A673 (cell line): ENCODE measurements at regions not wholly inside any gene's neighbourhood (a gene's known extent, or its start where the extent isn't known, plus 50 kb on each side); places are given as distances from the start of the nearest gene placed in this dataset.

Source experiments
- BruUV-seq: library from RNA; stranded (reverse); fragments of 400-500 nt; replicated peaks from 2 replicates; lab custom pipeline; 2021; lab: Mats Ljungman, UMichigan
- CTCF ChIA-PET: fragments of 300-600 bp; sonication (Branson Sonifier 250); formaldehyde crosslinking; loops from one replicate; lab custom pipeline; 2022; ENCODE audit warnings: antibody characterized with exemption; lab: Charles Lee
- POLR2A ChIA-PET: fragments of 300-600 bp; sonication (Branson Sonifier 250); formaldehyde crosslinking; loops from one replicate; lab custom pipeline; 2022; ENCODE audit warnings: antibody characterized with exemption; ENCODE audit not compliant: low non-redundant PET; lab: Charles Lee
- DNase-seq: peaks from one replicate; pipeline ENCODE4 v3.0.0-alpha.2; 2015; ENCODE audit warnings: low spot score
- H3K27ac ChIP-seq: fragments of 200-600 bp; sonication (generic); 2 replicates; pipeline ENCODE4 v1.5.1; 2016; ENCODE audit warnings: mixed run types, low read depth, mild to moderate bottlenecking, mixed read lengths, antibody characterized with exemption, low read length; ENCODE audit not compliant: poor library complexity, severe bottlenecking
- H3K27me3 ChIP-seq: fragments of 200-600 bp; sonication (generic); replicated peaks from 2 replicates; pipeline ENCODE4 v1.6.1; 2017; ENCODE audit warnings: mixed run types, low read depth, mild to moderate bottlenecking, mixed read lengths, antibody characterized with exemption, low read length; ENCODE audit not compliant: insufficient read depth, poor library complexity
- H3K36me3 ChIP-seq: fragments of 200-600 bp; sonication (generic); 2 replicates; pipeline ENCODE4 v1.6.1; 2016; ENCODE audit warnings: mixed run types, mild to moderate bottlenecking, mixed read lengths, antibody characterized with exemption, low read length; ENCODE audit not compliant: insufficient read depth, poor library complexity, severe bottlenecking
- H3K4me1 ChIP-seq: fragments of 200-600 bp; sonication (generic); 2 replicates; pipeline ENCODE4 v1.6.1; 2017; ENCODE audit warnings: mixed run types, mild to moderate bottlenecking, mixed read lengths, antibody characterized with exemption, low read length; ENCODE audit not compliant: insufficient read depth, poor library complexity, severe bottlenecking
- H3K4me3 ChIP-seq: fragments of 200-600 bp; sonication (generic); 2 replicates; pipeline ENCODE4 v1.5.1; 2016; ENCODE audit warnings: low read depth, mixed run types, mild to moderate bottlenecking, mixed read lengths, low read length; ENCODE audit not compliant: poor library complexity, severe bottlenecking
- H3K9me3 ChIP-seq: fragments of 200-600 bp; sonication (generic); 2 replicates; pipeline ENCODE4 v1.6.1; 2016; ENCODE audit warnings: mixed run types, low read depth, mild to moderate bottlenecking, mixed read lengths, antibody characterized with exemption, low read length; ENCODE audit not compliant: poor library complexity, severe bottlenecking
- EZH2 ChIP-seq: fragments of 200-600 bp; sonication (generic); IDR thresholded peaks from 2 replicates; pipeline ENCODE4 v1.6.1; 2017; ENCODE audit warnings: borderline replicate concordance, low read depth, mild to moderate bottlenecking, mixed read lengths, antibody characterized with exemption, low read length; ENCODE audit not compliant: poor library complexity, severe bottlenecking
- intact Hi-C: fragments of 100-400 bp; cut with micrococcal nuclease; formaldehyde crosslinking; loops from one replicate; pipeline ENCODE4 v1.10.0; 2022; ENCODE audit not compliant: unreplicated experiment
- TF ChIP-seq, protein P1 (sequence below): fragments of 300-800, 200-600 bp; sonication (generic); conservative IDR thresholded peaks from 2 replicates; pipeline ENCODE4 v1.5.1; 2017; ENCODE audit warnings: low read depth, mild to moderate bottlenecking, antibody characterized with exemption, low read length, moderate library complexity, mixed read lengths

DNA sequence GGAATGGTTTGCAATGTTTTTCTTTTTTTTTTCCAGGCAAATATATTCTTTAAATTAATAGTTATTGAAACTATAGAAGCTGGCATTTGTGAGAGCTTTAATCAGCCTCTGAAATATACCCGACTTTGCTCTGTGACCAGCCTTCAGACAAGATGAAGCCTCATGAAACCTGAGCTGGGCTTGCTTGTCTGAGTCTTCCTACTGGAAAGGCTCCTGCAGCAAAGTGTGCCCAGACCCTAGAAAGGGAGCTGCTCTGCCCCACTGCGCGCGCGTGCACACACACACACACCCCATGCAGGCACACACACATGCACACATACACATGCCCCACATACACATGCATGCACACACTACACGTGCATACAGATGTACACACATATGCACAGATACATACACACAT is 203.3 kb upstream of the NT5C1B start:
- Histone ChIP-seq H3K27me3 (no peaks in the 10 kb centered on the region), H3K9me3 (no peaks in the 10 kb centered on the region), H3K27ac (no peak overlapping the region), H3K36me3 (no peaks in the 10 kb centered on the region), H3K4me3 (no peak overlapping the region), H3K4me1 (no peaks in the 10 kb centered on the region)
- TF ChIP-seq, protein P1, sequence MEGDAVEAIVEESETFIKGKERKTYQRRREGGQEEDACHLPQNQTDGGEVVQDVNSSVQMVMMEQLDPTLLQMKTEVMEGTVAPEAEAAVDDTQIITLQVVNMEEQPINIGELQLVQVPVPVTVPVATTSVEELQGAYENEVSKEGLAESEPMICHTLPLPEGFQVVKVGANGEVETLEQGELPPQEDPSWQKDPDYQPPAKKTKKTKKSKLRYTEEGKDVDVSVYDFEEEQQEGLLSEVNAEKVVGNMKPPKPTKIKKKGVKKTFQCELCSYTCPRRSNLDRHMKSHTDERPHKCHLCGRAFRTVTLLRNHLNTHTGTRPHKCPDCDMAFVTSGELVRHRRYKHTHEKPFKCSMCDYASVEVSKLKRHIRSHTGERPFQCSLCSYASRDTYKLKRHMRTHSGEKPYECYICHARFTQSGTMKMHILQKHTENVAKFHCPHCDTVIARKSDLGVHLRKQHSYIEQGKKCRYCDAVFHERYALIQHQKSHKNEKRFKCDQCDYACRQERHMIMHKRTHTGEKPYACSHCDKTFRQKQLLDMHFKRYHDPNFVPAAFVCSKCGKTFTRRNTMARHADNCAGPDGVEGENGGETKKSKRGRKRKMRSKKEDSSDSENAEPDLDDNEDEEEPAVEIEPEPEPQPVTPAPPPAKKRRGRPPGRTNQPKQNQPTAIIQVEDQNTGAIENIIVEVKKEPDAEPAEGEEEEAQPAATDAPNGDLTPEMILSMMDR = no peak
- TF ChIP-seq EZH2 = no peak
- no peak for DNase-seq
- POLR2A ChIA-PET = no interaction called here
- CTCF ChIA-PET = no interaction called here
- no TSS peak for BruUV-seq
- intact Hi-C loops = no loop called here

DNA sequence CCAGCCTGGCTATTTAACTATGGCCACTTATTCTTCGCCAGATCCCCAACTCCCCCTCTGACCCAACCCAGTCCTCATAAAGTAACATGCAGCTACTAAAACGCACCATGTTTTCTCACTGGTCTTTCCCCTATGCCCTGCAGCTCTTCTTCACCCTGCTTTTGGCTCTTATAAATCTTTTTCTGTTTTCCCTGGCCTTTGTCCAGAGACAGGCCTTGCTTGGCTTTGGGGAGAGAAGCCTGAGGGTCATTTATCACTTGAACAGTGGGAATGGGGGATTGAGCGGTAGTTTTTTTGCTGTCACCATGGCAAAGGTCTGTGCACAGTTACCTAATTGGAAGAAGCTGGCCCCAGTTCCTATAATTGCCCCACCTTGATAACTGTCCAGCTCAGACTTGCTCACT is 202.9 kb upstream of the NT5C1B start:
- DNase-seq = no peak
- TF ChIP-seq EZH2 = no peak
- TF ChIP-seq, protein P1 = no peak
- no peaks in the 10 kb centered on the region for H3K4me1 ChIP-seq
- H3K27ac ChIP-seq = no peak overlapping the region
- H3K9me3 ChIP-seq = no peaks in the 10 kb centered on the region
- POLR2A ChIA-PET = no interaction called here
- no peaks in the 10 kb centered on the region for H3K27me3 ChIP-seq
- no peak overlapping the region for H3K4me3 ChIP-seq
- intact Hi-C loops = no loop called here
- CTCF ChIA-PET = no interaction called here
- no peaks in the 10 kb centered on the region for H3K36me3 ChIP-seq
- BruUV-seq = no TSS peak

DNA sequence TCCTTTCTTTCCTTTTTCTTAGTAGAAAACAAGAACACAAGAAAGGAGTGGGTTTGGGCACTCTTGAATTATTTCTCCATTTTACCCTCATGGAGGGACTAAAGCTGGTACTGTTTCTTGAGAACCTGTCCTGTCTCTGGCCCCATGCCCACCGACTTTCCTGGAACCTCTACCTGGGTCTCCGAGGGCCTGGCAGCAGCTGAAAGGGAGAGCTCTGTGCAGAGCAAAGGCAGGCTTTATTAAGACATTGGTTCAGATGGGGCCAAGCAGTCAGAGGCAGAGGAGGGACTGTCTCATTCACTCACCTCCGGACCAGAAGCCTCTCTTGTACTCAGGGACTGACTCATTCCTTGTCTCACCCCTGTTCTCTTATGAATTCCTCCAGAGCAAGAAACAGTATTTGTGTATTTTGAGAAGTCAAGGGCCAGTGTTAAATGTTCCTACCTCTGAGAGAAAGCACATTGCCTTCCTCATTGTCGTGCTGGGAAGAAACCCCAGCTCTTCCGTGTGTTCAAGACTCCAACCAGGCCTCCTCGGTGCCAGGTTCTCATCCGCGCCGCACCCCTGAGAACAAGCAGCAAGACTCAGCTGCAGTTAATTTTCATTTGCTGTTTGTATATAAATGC is 201.9 kb upstream of the NT5C1B start:
- DNase-seq = no peak
- no peaks in the 10 kb centered on the region for H3K36me3 ChIP-seq
- H3K4me1 ChIP-seq = no peaks in the 10 kb centered on the region
- CTCF ChIA-PET = no interaction called here
- no peak overlapping the region for H3K27ac ChIP-seq
- no peaks in the 10 kb centered on the region for H3K9me3 ChIP-seq
- TF ChIP-seq EZH2 = no peak
- TF ChIP-seq, protein P1 = no peak
- POLR2A ChIA-PET = no interaction called here
- H3K4me3 ChIP-seq = no peak overlapping the region
- intact Hi-C loops = no loop called here
- no TSS peak for BruUV-seq
- no peaks in the 10 kb centered on the region for H3K27me3 ChIP-seq
